ENCODE measurements at regions not wholly inside any gene's neighbourhood (a gene's known extent, or its start where the extent isn't known, plus 50 kb on each side); places are given as distances from the start of the nearest gene placed in this dataset.

DNA sequence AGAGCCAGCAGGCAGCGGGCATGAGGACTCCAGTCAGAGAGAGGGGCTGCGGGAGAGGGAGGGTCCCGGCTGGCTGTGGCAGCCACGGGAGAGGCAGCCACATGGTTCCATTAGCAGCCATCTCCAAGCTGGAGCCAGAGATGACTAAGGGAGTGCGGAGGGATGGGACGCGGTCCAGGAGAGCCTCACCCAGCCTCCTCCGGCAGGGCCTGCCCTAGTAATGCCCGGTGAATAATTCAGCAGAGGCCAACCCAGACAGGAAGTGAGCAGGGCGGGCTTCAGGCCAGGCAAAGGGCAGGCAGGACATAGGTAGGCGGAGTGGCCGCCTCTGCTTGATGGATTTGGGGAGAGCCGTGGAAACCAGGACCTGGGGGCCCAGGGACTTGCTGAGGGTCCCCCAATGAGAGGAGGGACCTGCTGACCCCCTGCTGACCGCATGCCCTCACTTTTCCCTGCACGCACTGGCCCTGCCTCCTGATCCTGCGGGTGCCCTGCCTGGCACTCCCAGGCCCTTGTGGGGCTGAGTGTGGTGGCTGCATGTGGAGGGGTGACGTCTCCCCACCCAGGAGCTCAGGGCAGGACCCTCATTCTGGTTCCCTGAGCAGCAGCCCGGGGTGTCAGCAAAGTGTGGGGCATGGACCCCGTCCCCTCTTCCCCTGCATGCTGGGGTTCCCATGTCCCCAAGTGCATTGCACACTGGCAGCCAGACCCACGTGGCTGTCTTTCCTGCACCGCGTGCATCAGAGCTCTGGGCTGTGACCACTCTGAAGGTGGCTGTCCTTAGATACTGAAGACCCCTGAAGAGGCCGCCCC is 51.8 kb upstream of the SLCO4A1 start:
- no peak overlapping the region for H2AFZ ChIP-seq (ENCODE audit: control insufficient read depth, low read depth, low read length)
- FAIRE-seq = no peak
- in situ Hi-C loops (cut with MboI) (no loop called here), intact Hi-C loops (cut with micrococcal nuclease; ENCODE audit: unreplicated experiment) (no loop called here)
- 27% methylated on average over 23 of the region's 23 CpGs for WGBS (ENCODE audit: insufficient coverage, insufficient replicate concordance, low lambda C conversion rate, missing lambda C conversion rate)
- ChIA-PET SMC1A (ENCODE audit: uncharacterized antibody, unreplicated experiment) (no interaction called here), RAD21 (ENCODE audit: unreplicated experiment) (no interaction called here), CTCF (no interaction called here), POLR2A (no interaction called here)
- H3K9ac ChIP-seq (ENCODE audit: control insufficient read depth, insufficient read depth, low read length) = no peak overlapping the region
- H3K4me3 ChIP-seq = no peak overlapping the region
- H3K27ac ChIP-seq (ENCODE audit: control insufficient read depth, insufficient read depth) = no peak overlapping the region
- no TSS peak for BruUV-seq (replicated peaks)
- no peaks in the 10 kb centered on the region for H3K36me3 ChIP-seq (ENCODE audit: control insufficient read depth in 2 of 2, insufficient read depth in 2 of 2, low read length in 1 of 2)
- H3K27me3 ChIP-seq (replicated peaks in 1 of 2; ENCODE audit: control insufficient read depth in 2 of 2, insufficient read depth in 2 of 2, low read length in 1 of 2) = peaks cover 1 to 5% of the 10 kb centered on the region in 2 experiments; a peak in 3 of 4 replicates
- no peaks in the 10 kb centered on the region for H4K20me1 ChIP-seq (ENCODE audit: control insufficient read depth, insufficient read depth)
- H3K4me1 ChIP-seq (ENCODE audit: control insufficient read depth, insufficient read depth, low read length) = no peaks in the 10 kb centered on the region
- H3K4me2 ChIP-seq (ENCODE audit: control insufficient read depth, insufficient read depth) = no peak overlapping the region
- DNase-seq (ENCODE audit: low read depth, low spot score) = no peak
- TF ChIP-seq SIX5 (IDR thresholded peaks at IDR 0.05; ENCODE audit: low read depth, low read length, severe bottlenecking) = no peak
- no peak for TF ChIP-seq CHD2 (IDR thresholded peaks at IDR 0.05; ENCODE audit: borderline replicate concordance, low read depth, low read length)
- TF ChIP-seq, protein P1, sequence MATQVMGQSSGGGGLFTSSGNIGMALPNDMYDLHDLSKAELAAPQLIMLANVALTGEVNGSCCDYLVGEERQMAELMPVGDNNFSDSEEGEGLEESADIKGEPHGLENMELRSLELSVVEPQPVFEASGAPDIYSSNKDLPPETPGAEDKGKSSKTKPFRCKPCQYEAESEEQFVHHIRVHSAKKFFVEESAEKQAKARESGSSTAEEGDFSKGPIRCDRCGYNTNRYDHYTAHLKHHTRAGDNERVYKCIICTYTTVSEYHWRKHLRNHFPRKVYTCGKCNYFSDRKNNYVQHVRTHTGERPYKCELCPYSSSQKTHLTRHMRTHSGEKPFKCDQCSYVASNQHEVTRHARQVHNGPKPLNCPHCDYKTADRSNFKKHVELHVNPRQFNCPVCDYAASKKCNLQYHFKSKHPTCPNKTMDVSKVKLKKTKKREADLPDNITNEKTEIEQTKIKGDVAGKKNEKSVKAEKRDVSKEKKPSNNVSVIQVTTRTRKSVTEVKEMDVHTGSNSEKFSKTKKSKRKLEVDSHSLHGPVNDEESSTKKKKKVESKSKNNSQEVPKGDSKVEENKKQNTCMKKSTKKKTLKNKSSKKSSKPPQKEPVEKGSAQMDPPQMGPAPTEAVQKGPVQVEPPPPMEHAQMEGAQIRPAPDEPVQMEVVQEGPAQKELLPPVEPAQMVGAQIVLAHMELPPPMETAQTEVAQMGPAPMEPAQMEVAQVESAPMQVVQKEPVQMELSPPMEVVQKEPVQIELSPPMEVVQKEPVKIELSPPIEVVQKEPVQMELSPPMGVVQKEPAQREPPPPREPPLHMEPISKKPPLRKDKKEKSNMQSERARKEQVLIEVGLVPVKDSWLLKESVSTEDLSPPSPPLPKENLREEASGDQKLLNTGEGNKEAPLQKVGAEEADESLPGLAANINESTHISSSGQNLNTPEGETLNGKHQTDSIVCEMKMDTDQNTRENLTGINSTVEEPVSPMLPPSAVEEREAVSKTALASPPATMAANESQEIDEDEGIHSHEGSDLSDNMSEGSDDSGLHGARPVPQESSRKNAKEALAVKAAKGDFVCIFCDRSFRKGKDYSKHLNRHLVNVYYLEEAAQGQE (IDR thresholded peaks at IDR 0.05; ENCODE audit: low read depth, low read length) = no peak
- H3K79me2 ChIP-seq (ENCODE audit: control insufficient read depth, insufficient read depth, low read length) = no peaks in the 10 kb centered on the region
- H3K9me3 ChIP-seq (replicated peaks; ENCODE audit: control insufficient read depth, insufficient read depth, low read length) = no peaks in the 10 kb centered on the region
- ATAC-seq = no peak

Measured in GM12878 (cell line).